IPS DF 6.9 (cell line): ENCODE measurements at regions not wholly inside any gene's neighbourhood (a gene's known extent, or its start where the extent isn't known, plus 50 kb on each side); places are given as distances from the start of the nearest gene placed in this dataset.

Experiments
- DNase-seq: peaks from one replicate; pipeline ENCODE4 v3.0.0-alpha.2; 2013; ENCODE audit warnings: low read depth, low spot score
- H3K27ac ChIP-seq: one replicate; pipeline ENCODE4 v1.5.1; 2013; ENCODE audit warnings: low read length, control low read depth
- H3K27me3 ChIP-seq: 2 replicates; pipeline ENCODE4 v1.6.1; 2013; ENCODE audit warnings: mild to moderate bottlenecking, low read length; ENCODE audit not compliant: control insufficient read depth, insufficient read depth
- H3K36me3 ChIP-seq: 2 replicates; pipeline ENCODE4 v1.6.1; 2013; ENCODE audit warnings: low read length; ENCODE audit not compliant: control insufficient read depth, insufficient read depth
- H3K4me1 ChIP-seq: 2 replicates; pipeline ENCODE4 v1.6.1; 2013; ENCODE audit warnings: low read length; ENCODE audit not compliant: control insufficient read depth, insufficient read depth
- H3K4me3 ChIP-seq: 2 replicates; pipeline ENCODE4 v1.5.1; 2013; ENCODE audit warnings: mild to moderate bottlenecking, low read length
- H3K9me3 ChIP-seq: 2 replicates; pipeline ENCODE4 v1.6.1; 2013; ENCODE audit warnings: low read length, inconsistent platforms; ENCODE audit not compliant: control insufficient read depth, insufficient read depth
- WGBS: extraction: QIAGEN DNeasy Blood & Tissue Kit; methylation state at CpG from one replicate; pipeline ENCODE4 v1.1.7; 2013; ENCODE audit warnings: mixed read lengths, missing lambda C conversion rate; ENCODE audit not compliant: insufficient read length, insufficient coverage; 5-methylcytosine and 5-hydroxymethylcytosine counted together

- no peak for DNase-seq
- Histone ChIP-seq H3K27me3 (no peaks in the 10 kb centered on the region), H3K27ac (no peak overlapping the region), H3K4me1 (no peaks in the 10 kb centered on the region), H3K9me3 (no peaks in the 10 kb centered on the region), H3K36me3 (no peaks in the 10 kb centered on the region), H3K4me3 (no peak overlapping the region)
- no CpG with 5 or more reads among the region's 4 CpGs for WGBS
These were observed 517.1 kb downstream of the EPHA3 start for GRCh38 chr3:89624494-89624893.

GRCh38 chr3:89625945-89626344, 518.5 kb downstream of the EPHA3 start:
- Histone ChIP-seq H3K36me3 (no peaks in the 10 kb centered on the region), H3K4me3 (no peak overlapping the region), H3K27ac (no peak overlapping the region), H3K9me3 (no peaks in the 10 kb centered on the region), H3K27me3 (no peaks in the 10 kb centered on the region), H3K4me1 (no peaks in the 10 kb centered on the region)
- no CpG with 5 or more reads among the region's 2 CpGs for WGBS
- no peak for DNase-seq

DNA sequence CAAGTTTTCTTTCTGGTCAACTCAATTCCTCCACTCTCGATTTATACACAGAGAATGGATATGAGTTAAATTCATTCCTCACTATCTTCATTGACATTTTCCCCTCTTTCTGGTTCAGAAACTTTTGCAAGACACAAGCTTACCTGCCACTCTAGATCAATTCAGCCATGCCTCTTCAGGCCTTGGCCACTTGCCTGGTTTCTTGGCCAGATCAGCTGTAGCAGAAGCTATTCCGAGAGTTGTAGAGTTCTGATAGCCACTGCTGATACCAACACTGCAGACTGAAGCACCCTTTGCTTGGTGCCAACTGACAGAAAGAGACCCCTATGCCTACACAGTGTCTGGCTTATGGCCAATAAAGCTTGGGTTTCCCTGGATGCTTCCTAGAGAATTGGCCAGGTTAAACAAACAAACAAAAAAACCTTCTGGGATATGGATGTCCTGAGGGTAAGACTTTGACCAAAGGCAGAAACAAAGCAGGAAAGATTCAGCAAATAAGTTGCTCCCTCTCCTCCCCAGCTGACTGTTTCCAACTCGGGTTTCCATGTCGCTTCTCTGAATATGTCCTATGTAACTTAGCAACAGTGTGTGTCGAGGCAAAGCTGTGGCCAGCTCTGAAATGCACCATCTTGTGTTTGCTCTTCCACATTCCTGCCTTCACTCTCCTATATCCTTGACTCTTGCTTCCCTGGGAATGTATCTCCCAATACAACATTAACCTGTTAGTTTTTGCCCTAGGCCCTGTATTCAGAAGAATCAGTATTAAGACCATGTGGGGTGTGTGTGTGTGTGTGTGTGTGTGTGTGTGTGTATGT, 521.6 kb downstream of the EPHA3 start:
- Histone ChIP-seq H3K27me3 (no peaks in the 10 kb centered on the region), H3K36me3 (no peaks in the 10 kb centered on the region), H3K4me1 (no peaks in the 10 kb centered on the region), H3K27ac (no peak overlapping the region), H3K9me3 (no peaks in the 10 kb centered on the region), H3K4me3 (no peak overlapping the region)
- DNase-seq: no peak
- WGBS: no CpG with 5 or more reads among the region's 5 CpGs

DNA sequence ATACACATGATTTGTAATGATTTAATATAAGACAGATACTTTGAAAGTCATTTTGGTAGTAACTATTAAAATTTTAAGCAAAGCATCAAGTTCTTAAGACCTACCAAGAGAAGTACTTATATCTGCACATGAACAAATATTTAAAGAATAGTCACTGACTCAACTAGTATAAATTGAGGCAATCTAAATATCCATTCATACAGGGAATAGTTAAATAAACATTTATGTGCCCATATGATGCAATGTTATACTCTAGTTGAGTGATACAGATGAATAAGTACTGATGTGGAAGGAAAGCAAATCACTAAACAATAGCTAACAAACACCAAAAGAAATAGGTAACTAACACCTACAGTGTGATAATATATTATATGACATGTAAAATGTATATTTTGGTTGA, 527.7 kb downstream of the EPHA3 start:
- no peak for DNase-seq
- Histone ChIP-seq H3K4me1 (no peaks in the 10 kb centered on the region), H3K4me3 (no peak overlapping the region), H3K27ac (no peak overlapping the region), H3K36me3 (no peaks in the 10 kb centered on the region), H3K9me3 (no peaks in the 10 kb centered on the region), H3K27me3 (no peaks in the 10 kb centered on the region)

GRCh38 chr3:89644716-89645115, 537.3 kb downstream of the EPHA3 start:
- Histone ChIP-seq H3K27me3 (no peaks in the 10 kb centered on the region), H3K4me1 (no peaks in the 10 kb centered on the region), H3K4me3 (no peak overlapping the region), H3K36me3 (no peaks in the 10 kb centered on the region), H3K27ac (no peak overlapping the region), H3K9me3 (no peaks in the 10 kb centered on the region)
- WGBS: no CpG with 5 or more reads among the region's 1 CpG
- no peak for DNase-seq

- no peak overlapping the region for H3K27ac ChIP-seq
- DNase-seq: no peak
- H3K9me3 ChIP-seq: no peaks in the 10 kb centered on the region
- H3K36me3 ChIP-seq: no peaks in the 10 kb centered on the region
- no peaks in the 10 kb centered on the region for H3K27me3 ChIP-seq
- no peaks in the 10 kb centered on the region for H3K4me1 ChIP-seq
- no CpG with 5 or more reads among the region's 5 CpGs for WGBS
- no peak overlapping the region for H3K4me3 ChIP-seq
These were observed 542.0 kb downstream of the EPHA3 start for GRCh38 chr3:89649431-89649830.

- no peaks in the 10 kb centered on the region for H3K9me3 ChIP-seq
- WGBS: no CpG with 5 or more reads among the region's 1 CpG
- H3K27ac ChIP-seq: no peak overlapping the region
- H3K27me3 ChIP-seq: no peaks in the 10 kb centered on the region
- DNase-seq: no peak
- H3K4me3 ChIP-seq: no peak overlapping the region
- no peaks in the 10 kb centered on the region for H3K4me1 ChIP-seq
- H3K36me3 ChIP-seq: no peaks in the 10 kb centered on the region
These were observed 546.6 kb downstream of the EPHA3 start for GRCh38 chr3:89654031-89654430.

- H3K4me3 ChIP-seq: no peak overlapping the region
- H3K27me3 ChIP-seq: no peaks in the 10 kb centered on the region
- WGBS: no CpG with 5 or more reads among the region's 1 CpG
- no peaks in the 10 kb centered on the region for H3K9me3 ChIP-seq
- H3K4me1 ChIP-seq: no peaks in the 10 kb centered on the region
- H3K27ac ChIP-seq: no peak overlapping the region
- no peak for DNase-seq
- H3K36me3 ChIP-seq: no peaks in the 10 kb centered on the region
These were observed 549.0 kb downstream of the EPHA3 start for GRCh38 chr3:89656388-89656787.

GRCh38 chr3:89679686-89680085, 572.3 kb downstream of the EPHA3 start:
- Histone ChIP-seq H3K27ac (no peak overlapping the region), H3K9me3 (no peaks in the 10 kb centered on the region), H3K4me1 (no peaks in the 10 kb centered on the region), H3K36me3 (no peaks in the 10 kb centered on the region), H3K4me3 (no peak overlapping the region), H3K27me3 (no peaks in the 10 kb centered on the region)
- WGBS: no CpG with 5 or more reads among the region's 3 CpGs
- DNase-seq: no peak

DNA sequence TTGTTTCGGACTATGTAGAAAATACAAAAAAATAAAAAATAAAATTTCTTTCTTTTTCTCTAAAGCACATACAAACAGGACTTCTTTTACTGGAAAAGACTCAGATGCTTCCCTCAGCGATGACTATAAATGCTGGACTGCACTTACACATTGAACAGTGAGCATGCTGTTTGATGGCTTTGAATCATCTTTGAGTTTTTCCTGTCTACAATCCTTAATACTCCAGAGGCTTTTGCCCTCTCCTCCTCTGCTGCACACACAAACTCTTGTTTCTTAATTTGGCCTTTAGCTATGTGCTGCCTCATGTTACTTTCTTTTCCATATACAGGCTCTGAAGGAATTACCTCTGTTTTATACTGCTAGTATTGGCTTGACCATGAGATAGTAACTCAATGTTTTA, 575.1 kb downstream of the EPHA3 start:
- H3K27ac ChIP-seq: no peak overlapping the region
- H3K27me3 ChIP-seq: no peaks in the 10 kb centered on the region
- WGBS: no CpG with 5 or more reads among the region's 2 CpGs
- no peak overlapping the region for H3K4me3 ChIP-seq
- no peaks in the 10 kb centered on the region for H3K36me3 ChIP-seq
- DNase-seq: no peak
- H3K4me1 ChIP-seq: no peaks in the 10 kb centered on the region
- no peaks in the 10 kb centered on the region for H3K9me3 ChIP-seq

GRCh38 chr3:89685731-89686130, 578.3 kb downstream of the EPHA3 start:
- H3K4me3 ChIP-seq: no peak overlapping the region
- no peaks in the 10 kb centered on the region for H3K9me3 ChIP-seq
- no peaks in the 10 kb centered on the region for H3K36me3 ChIP-seq
- H3K27ac ChIP-seq: no peak overlapping the region
- H3K27me3 ChIP-seq: no peaks in the 10 kb centered on the region
- WGBS: no CpG with 5 or more reads among the region's 1 CpG
- H3K4me1 ChIP-seq: no peaks in the 10 kb centered on the region
- DNase-seq: no peak
